ENCODE measurements at regions not wholly inside any gene's neighbourhood (a gene's known extent, or its start where the extent isn't known, plus 50 kb on each side); places are given as distances from the start of the nearest gene placed in this dataset.

DNA sequence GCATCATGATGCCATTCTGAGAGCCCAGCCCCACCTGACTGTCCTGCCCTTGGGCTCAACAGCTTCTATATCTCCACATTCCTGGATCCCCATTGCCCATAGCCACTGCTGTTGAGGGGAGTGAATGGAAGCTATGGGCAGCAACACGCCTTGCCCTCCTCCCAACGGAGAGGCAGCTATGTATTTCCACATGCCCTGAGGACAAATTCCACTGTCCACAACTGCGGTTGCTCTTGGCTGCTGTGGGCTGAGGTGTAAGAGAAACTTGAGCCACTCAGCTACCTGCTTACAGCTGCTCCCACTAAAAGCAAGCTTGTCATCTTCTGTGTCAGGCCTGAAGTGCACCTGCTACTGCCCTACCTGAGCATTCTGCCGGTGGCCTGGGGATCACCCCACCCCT is 222.9 kb downstream of the PSAT1 start:
- H3K27me3 ChIP-seq (ENCODE audit: control insufficient read depth, insufficient read depth, low read length): no peaks in the 10 kb centered on the region
- H3K4me1 ChIP-seq (ENCODE audit: control insufficient read depth, insufficient read depth, low read length): no peaks in the 10 kb centered on the region
- H3K36me3 ChIP-seq (ENCODE audit: control insufficient read depth, insufficient read depth, low read length): no peaks in the 10 kb centered on the region
- no peak overlapping the region for H3K9ac ChIP-seq (ENCODE audit: low read length)
- H3K27ac ChIP-seq (ENCODE audit: low read depth, low read length): no peak overlapping the region
- H3K4me3 ChIP-seq (ENCODE audit: low read length): no peak overlapping the region

DNA sequence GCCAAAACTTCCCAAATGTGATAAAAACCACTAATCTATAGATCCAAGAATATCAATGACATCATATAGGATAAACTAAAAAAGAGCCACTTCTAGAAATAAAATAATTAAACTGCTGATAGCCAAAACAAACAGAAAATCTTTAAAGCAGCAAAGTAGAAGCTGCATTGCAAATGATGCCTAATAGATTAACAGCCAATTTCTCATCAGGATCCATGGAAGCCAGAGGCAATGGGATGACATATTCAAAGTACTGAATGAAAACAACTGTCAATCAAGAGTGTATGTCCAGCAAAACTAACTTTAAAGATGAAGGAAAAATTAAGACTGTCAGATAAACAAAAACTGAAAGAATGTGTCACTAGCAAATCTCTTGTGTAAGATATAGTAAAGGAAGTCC is 224.8 kb downstream of the PSAT1 start:
- Histone ChIP-seq H3K9ac (ENCODE audit: low read length) (no peak overlapping the region), H3K27ac (ENCODE audit: low read depth, low read length) (no peak overlapping the region), H3K4me3 (ENCODE audit: low read length) (no peak overlapping the region), H3K27me3 (ENCODE audit: control insufficient read depth, insufficient read depth, low read length) (no peaks in the 10 kb centered on the region), H3K4me1 (ENCODE audit: control insufficient read depth, insufficient read depth, low read length) (no peaks in the 10 kb centered on the region), H3K36me3 (ENCODE audit: control insufficient read depth, insufficient read depth, low read length) (no peaks in the 10 kb centered on the region)

DNA sequence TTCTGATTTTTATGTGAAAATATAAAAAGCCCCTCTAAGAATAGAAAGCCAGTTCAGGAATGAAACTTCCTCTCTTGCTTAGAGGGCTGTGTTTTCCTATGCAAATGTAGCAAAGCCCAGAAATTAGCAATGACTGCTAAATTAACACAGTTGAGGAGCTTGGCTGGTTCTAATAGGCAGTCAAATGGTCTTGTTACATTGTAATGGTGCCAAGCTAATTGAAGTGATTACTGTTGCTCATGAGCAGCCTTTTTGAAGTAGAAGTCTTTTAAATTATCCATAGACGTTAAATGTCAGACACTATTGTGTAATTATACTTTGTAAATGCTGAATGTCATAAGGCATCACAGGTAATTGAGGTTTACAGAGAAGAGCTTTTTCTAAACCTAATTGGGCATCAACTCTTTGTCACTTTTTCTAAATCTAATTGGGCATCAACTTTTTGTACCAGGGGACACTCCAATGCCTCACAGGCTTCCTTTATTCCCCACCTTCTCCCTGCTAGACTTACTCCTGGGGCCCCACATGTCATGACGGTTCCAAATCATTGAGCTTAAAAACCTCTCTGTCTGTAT is 229.1 kb downstream of the PSAT1 start:
- no peak overlapping the region for H3K27ac ChIP-seq (ENCODE audit: low read depth, low read length)
- H3K4me1 ChIP-seq (ENCODE audit: control insufficient read depth, insufficient read depth, low read length): no peaks in the 10 kb centered on the region
- H3K4me3 ChIP-seq (ENCODE audit: low read length): no peak overlapping the region
- no peak overlapping the region for H3K9ac ChIP-seq (ENCODE audit: low read length)
- no peaks in the 10 kb centered on the region for H3K27me3 ChIP-seq (ENCODE audit: control insufficient read depth, insufficient read depth, low read length)
- H3K36me3 ChIP-seq (ENCODE audit: control insufficient read depth, insufficient read depth, low read length): no peaks in the 10 kb centered on the region

DNA sequence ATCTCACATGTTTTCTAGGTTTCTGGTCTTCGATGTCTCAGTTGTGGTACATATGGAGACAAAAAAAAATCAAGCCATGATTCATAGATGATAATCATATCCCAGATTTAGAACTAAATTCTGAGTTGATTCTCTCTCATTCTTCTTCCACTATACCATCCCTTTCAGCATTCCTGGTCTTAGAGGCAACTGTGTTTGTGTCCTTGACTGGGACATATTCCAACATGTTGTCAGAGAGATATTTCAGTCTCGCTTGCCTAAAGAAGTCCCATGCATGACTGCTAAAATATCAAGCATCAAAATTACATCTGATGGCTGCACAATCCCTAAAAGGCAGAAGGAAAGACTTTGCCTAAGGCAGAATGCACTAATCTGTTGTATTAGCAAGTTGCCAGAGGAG is 236.6 kb downstream of the PSAT1 start:
- H3K27ac ChIP-seq (ENCODE audit: low read depth, low read length): no peak overlapping the region
- no peaks in the 10 kb centered on the region for H3K36me3 ChIP-seq (ENCODE audit: control insufficient read depth, insufficient read depth, low read length)
- H3K4me1 ChIP-seq (ENCODE audit: control insufficient read depth, insufficient read depth, low read length): no peaks in the 10 kb centered on the region
- no peak overlapping the region for H3K4me3 ChIP-seq (ENCODE audit: low read length)
- H3K27me3 ChIP-seq (ENCODE audit: control insufficient read depth, insufficient read depth, low read length): no peaks in the 10 kb centered on the region
- no peak overlapping the region for H3K9ac ChIP-seq (ENCODE audit: low read length)

DNA sequence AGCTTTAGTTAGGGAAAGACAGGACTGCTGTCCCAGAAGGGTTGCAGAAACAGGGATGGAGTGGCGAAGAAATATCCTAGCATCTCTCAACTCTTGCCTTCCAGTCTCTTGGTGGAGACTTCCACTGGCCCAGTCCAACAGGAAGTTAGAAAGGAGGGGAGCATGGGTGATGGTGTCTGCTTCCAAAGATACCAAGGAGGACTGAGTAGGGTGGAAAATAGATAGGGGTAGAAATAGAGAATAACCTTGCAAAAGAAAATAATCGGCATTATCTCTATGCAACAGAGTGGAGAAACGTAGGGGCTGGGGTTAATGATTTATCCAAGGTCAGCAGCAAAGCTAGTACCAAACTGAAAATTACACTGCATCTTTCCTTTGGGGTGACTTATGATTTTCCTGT is 242.3 kb downstream of the PSAT1 start:
- Histone ChIP-seq H3K27ac (ENCODE audit: low read depth, low read length) (no peak overlapping the region), H3K27me3 (ENCODE audit: control insufficient read depth, insufficient read depth, low read length) (no peaks in the 10 kb centered on the region), H3K4me1 (ENCODE audit: control insufficient read depth, insufficient read depth, low read length) (no peaks in the 10 kb centered on the region), H3K9ac (ENCODE audit: low read length) (no peak overlapping the region), H3K4me3 (ENCODE audit: low read length) (no peak overlapping the region), H3K36me3 (ENCODE audit: control insufficient read depth, insufficient read depth, low read length) (no peaks in the 10 kb centered on the region)

DNA sequence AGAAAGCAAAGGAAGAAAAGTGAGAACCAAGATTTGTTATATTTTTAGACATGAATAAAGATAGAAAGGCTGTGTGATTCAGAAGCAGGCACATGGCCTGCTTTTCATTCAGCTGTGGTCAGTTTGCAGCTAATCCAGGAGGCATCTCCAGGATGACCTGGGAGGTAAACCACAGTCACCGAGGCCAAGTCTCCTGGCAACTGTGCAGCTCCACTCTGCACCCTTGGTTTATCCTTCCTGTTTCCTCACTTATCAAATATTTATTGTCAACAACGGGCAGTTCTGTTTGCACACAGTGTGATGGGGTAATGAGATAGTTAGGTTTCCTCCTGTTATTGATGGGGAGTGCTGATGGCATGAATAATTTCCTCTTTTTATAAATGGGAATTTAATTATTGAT is 243.0 kb downstream of the PSAT1 start:
- no peaks in the 10 kb centered on the region for H3K4me1 ChIP-seq (ENCODE audit: control insufficient read depth, insufficient read depth, low read length)
- H3K27me3 ChIP-seq (ENCODE audit: control insufficient read depth, insufficient read depth, low read length): no peaks in the 10 kb centered on the region
- no peak overlapping the region for H3K27ac ChIP-seq (ENCODE audit: low read depth, low read length)
- no peaks in the 10 kb centered on the region for H3K36me3 ChIP-seq (ENCODE audit: control insufficient read depth, insufficient read depth, low read length)
- H3K9ac ChIP-seq (ENCODE audit: low read length): no peak overlapping the region
- no peak overlapping the region for H3K4me3 ChIP-seq (ENCODE audit: low read length)

DNA sequence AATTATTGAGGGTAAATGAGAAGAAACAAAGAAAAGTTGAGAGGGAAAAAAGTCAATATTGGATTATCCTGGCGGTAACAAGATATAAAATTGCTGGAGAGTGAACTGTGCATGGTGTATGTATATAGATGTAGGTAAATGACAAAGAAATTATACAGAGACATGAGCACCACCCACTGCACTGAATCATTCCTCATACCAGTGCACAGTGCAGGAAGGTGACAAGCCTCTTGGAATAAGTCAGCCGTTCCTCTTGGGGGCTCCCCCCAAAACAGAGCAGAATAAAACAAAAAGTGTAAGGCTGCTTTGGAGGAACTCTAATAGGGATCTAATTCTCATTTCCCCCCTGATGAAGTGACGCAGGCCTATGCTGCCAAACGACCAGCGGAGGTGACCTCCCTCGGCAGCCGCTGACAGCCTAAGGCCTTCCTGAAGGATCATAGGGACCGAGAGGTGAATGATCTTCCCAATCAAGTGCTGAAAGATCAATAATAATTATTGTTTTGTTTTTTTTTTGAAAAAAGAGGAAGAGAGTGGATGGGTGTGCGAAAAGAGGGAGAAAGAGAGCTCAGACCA is 245.0 kb downstream of the PSAT1 start:
- Histone ChIP-seq H3K4me3 (ENCODE audit: low read length) (no peak overlapping the region), H3K36me3 (ENCODE audit: control insufficient read depth, insufficient read depth, low read length) (no peaks in the 10 kb centered on the region), H3K27ac (ENCODE audit: low read depth, low read length) (no peak overlapping the region), H3K9ac (ENCODE audit: low read length) (no peak overlapping the region), H3K4me1 (ENCODE audit: control insufficient read depth, insufficient read depth, low read length) (no peaks in the 10 kb centered on the region), H3K27me3 (ENCODE audit: control insufficient read depth, insufficient read depth, low read length) (no peaks in the 10 kb centered on the region)

DNA sequence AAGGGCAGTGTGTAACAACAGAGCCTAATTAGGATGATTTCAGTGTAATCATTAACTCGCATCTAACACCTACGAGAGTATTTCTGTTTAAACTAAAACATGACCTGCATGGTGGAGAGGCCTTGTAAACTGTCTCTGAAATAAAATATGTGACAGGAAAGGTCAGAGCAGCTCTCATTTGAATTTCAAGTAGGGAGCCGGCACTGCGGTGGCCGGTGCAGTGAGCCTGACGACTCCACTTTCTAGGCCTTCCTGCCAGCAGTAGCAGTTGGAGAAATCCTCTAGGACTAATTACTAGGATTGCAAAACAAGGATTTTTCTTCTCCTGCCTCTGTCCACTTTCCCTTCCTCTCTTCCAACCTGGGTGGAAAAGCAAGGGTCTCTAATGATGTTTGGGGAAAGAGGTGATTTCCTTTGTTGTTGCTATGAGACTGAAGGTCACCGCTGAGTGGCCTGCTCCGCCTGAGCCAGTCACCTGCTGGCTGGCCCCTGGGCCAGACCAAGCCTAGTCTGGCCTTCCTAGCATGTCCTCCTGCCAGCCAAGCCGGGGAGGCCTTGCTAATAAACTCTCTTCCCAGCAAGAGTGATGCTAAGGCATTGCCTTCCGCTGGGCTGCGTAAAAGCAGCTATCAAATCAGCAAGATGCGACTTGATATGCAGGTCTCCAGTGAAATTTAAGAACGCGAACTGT is 245.7 kb downstream of the PSAT1 start:
- H3K27ac ChIP-seq (ENCODE audit: low read depth, low read length): no peak overlapping the region
- H3K4me1 ChIP-seq (ENCODE audit: control insufficient read depth, insufficient read depth, low read length): no peaks in the 10 kb centered on the region

DNA sequence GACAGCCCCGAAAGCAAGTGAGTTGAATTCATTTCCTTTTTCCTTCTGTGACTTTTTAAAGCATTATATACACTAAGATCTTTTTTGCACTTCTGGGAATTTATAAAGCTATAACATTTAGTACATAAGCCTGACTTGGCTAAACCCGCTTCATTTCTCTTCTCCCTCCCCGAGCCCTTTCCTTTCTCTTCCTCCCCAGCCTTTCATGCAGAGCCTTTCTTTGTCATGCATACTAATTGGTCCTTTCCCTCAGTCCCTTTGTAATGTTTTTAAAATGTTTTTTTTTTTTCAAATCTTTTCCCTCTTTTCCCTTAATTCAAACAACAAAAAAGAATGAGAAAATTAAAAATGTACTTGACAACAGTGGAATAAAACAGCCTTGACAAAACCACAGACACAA is 246.4 kb downstream of the PSAT1 start:
- Histone ChIP-seq H3K27ac (ENCODE audit: low read depth, low read length) (no peak overlapping the region), H3K27me3 (ENCODE audit: control insufficient read depth, insufficient read depth, low read length) (no peaks in the 10 kb centered on the region), H3K4me3 (ENCODE audit: low read length) (no peak overlapping the region), H3K36me3 (ENCODE audit: control insufficient read depth, insufficient read depth, low read length) (no peaks in the 10 kb centered on the region), H3K4me1 (ENCODE audit: control insufficient read depth, insufficient read depth, low read length) (no peaks in the 10 kb centered on the region), H3K9ac (ENCODE audit: low read length) (no peak overlapping the region)

More for the DNA sequence above, 245.7 kb downstream of the PSAT1 start:
- H3K4me3 ChIP-seq (ENCODE audit: low read length): no peak overlapping the region
- no peaks in the 10 kb centered on the region for H3K36me3 ChIP-seq (ENCODE audit: control insufficient read depth, insufficient read depth, low read length)
- no peak overlapping the region for H3K9ac ChIP-seq (ENCODE audit: low read length)
- no peaks in the 10 kb centered on the region for H3K27me3 ChIP-seq (ENCODE audit: control insufficient read depth, insufficient read depth, low read length)

DNA sequence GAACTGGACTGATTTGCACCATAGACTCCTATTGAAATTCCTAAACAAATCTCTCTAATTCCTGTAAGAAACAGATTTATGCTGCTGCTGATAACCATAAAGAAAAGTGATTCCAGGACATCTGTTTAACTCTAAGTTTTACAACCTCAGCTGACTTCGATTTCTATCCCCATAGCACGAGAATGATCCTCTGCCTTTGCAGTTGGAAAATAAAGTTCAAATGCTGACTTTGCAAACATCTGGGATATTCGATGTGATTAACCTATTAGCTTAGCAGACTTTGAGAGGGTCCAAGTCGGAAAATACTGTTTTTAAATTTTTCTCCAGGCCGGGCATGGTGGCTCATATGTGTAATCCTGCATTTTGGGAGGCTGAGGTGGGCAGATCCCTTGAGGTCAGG is 247.3 kb downstream of the PSAT1 start:
- no peak overlapping the region for H3K27ac ChIP-seq (ENCODE audit: low read depth, low read length)
- no peaks in the 10 kb centered on the region for H3K4me1 ChIP-seq (ENCODE audit: control insufficient read depth, insufficient read depth, low read length)
- H3K36me3 ChIP-seq (ENCODE audit: control insufficient read depth, insufficient read depth, low read length): no peaks in the 10 kb centered on the region
- H3K9ac ChIP-seq (ENCODE audit: low read length): no peak overlapping the region
- no peaks in the 10 kb centered on the region for H3K27me3 ChIP-seq (ENCODE audit: control insufficient read depth, insufficient read depth, low read length)
- H3K4me3 ChIP-seq (ENCODE audit: low read length): no peak overlapping the region

DNA sequence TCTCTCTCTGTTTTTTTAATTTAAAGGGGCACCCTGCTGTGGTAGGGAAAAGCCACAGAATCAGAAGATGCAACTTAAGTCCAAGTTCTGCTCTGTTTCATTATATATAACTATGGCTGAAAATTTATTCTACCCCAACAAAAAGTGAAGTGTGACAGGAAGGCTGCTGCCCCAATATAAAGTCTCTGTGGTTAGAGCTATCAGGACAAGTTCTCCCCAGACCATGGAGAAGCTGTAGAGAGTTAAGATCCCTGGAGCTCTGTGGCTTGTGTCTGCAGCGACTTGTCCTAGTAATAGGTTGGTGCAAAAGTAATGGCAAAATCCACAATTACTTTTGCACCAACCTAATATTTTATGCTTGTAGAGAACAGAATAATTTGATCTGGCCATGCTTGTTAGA is 250.9 kb downstream of the PSAT1 start:
- Histone ChIP-seq H3K4me1 (ENCODE audit: control insufficient read depth, insufficient read depth, low read length) (no peaks in the 10 kb centered on the region), H3K27me3 (ENCODE audit: control insufficient read depth, insufficient read depth, low read length) (no peaks in the 10 kb centered on the region), H3K9ac (ENCODE audit: low read length) (no peak overlapping the region), H3K36me3 (ENCODE audit: control insufficient read depth, insufficient read depth, low read length) (no peaks in the 10 kb centered on the region), H3K27ac (ENCODE audit: low read depth, low read length) (no peak overlapping the region), H3K4me3 (ENCODE audit: low read length) (no peak overlapping the region)

DNA sequence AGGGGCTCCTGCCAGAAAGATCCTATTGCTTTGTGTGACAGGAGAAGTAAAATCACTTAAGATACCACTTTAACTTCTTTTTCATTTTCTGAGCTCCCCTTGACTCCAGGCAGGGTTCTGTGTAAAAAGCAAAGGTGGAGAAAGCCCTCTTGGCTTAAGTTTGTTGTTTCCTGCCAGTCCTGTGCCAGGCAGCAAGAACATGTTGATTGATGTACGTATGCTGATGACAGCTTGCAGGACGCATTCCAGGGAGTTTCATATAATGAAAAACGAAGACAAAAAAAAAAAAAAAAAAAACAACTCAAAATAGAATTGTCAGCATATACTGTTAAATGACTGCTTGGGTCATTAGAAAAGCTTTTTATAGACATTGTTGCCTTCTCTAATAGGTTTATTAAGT is 251.7 kb downstream of the PSAT1 start:
- Histone ChIP-seq H3K27ac (ENCODE audit: low read depth, low read length) (no peak overlapping the region), H3K4me3 (ENCODE audit: low read length) (no peak overlapping the region), H3K36me3 (ENCODE audit: control insufficient read depth, insufficient read depth, low read length) (no peaks in the 10 kb centered on the region), H3K9ac (ENCODE audit: low read length) (no peak overlapping the region), H3K27me3 (ENCODE audit: control insufficient read depth, insufficient read depth, low read length) (no peaks in the 10 kb centered on the region), H3K4me1 (ENCODE audit: control insufficient read depth, insufficient read depth, low read length) (no peaks in the 10 kb centered on the region)

DNA sequence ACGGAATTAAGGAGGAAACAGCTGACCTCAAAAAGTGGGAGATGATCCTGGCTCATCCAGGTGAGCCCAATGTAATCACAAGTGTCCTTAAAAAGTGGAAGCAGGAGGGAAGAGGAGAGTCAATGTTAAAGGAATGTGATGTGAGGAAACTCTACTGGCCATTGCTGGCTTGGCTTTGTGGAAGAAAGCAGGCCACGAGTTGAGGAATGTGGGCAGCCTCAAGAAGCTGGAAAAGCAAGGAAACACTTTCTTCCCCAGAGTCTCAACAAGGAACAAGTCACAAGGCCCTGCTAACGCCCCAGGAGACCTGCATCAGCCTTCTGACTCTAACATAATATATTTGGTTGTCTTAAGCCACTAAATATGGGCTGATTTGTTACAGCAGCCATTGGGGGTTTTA is 252.8 kb downstream of the PSAT1 start:
- Histone ChIP-seq H3K4me3 (ENCODE audit: low read length) (no peak overlapping the region), H3K27ac (ENCODE audit: low read depth, low read length) (no peak overlapping the region), H3K9ac (ENCODE audit: low read length) (no peak overlapping the region), H3K36me3 (ENCODE audit: control insufficient read depth, insufficient read depth, low read length) (no peaks in the 10 kb centered on the region), H3K4me1 (ENCODE audit: control insufficient read depth, insufficient read depth, low read length) (no peaks in the 10 kb centered on the region), H3K27me3 (ENCODE audit: control insufficient read depth, insufficient read depth, low read length) (no peaks in the 10 kb centered on the region)

All from rectal smooth muscle tissue (tissue), 1 donor.